Urothelium cell line (cell line): ENCODE measurements at regions not wholly inside any gene's neighbourhood (a gene's known extent, or its start where the extent isn't known, plus 50 kb on each side); places are given as distances from the start of the nearest gene placed in this dataset.

Experiments
- DNase-seq: peaks from one replicate; pipeline ENCODE4 v3.0.0; 2011; ENCODE audit warnings: low spot score, mixed read lengths
- FAIRE-seq: peaks from 2 replicates; lab custom pipeline; 2011; peaks lifted over from hg19 to GRCh38; lab: Jason Lieb, UNC

- DNase-seq (no peak), FAIRE-seq (no peak)
Observed at GRCh38 chr7:25544254-25544653, 316.0 kb upstream of the NPVF start.

- DNase-seq: no peak
- no peak for FAIRE-seq
Observed at GRCh38 chr7:25545124-25546008, 317.1 kb upstream of the NPVF start.

- no peak for DNase-seq
- FAIRE-seq: no peak
Observed at GRCh38 chr7:25546306-25546705, 318.0 kb upstream of the NPVF start.

- DNase-seq: no peak
- FAIRE-seq: no peak
Observed at GRCh38 chr7:25549271-25549921, 321.1 kb upstream of the NPVF start.

GRCh38 chr7:25550149-25550548 is 321.9 kb upstream of the NPVF start:
- FAIRE-seq (no peak), DNase-seq (no peak)

- FAIRE-seq: no peak
Observed at GRCh38 chr7:25552998-25553397, 324.7 kb upstream of the NPVF start.

GRCh38 chr7:25553580-25554291 is 325.4 kb upstream of the NPVF start:
- FAIRE-seq: no peak

More at GRCh38 chr7:25552998-25553397, 324.7 kb upstream of the NPVF start:
- no peak for DNase-seq

GRCh38 chr7:25557379-25557917 is 329.2 kb upstream of the NPVF start:
- no peak for DNase-seq
- FAIRE-seq: no peak

More at GRCh38 chr7:25553580-25554291, 325.4 kb upstream of the NPVF start:
- DNase-seq: no peak

- DNase-seq: no peak
- no peak for FAIRE-seq
Observed at GRCh38 chr7:25557930-25558329, 329.6 kb upstream of the NPVF start.

DNA sequence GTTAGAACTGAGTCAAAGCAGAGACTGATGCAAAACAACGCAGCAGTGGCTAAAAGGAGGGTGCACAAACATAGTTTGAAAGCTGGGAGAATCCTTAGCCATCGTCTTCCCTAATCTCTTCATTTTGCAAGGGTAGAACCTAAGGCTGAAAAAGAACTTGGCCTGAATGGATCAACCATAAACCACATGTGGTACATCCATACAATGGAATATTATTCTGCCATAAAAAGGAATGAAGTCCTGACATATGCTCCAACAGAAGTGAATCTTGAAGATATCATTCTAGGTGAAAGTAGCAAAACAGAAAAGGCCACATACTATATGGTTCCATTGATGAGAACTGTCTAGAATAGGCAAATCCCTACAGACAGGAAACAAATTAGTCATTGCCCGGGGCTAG is 330.3 kb upstream of the NPVF start:
- FAIRE-seq: no peak
- DNase-seq: no peak

GRCh38 chr7:25559581-25560367 is 331.5 kb upstream of the NPVF start:
- no peak for DNase-seq
- FAIRE-seq: peak; percentile 77

- DNase-seq: no peak
Observed at GRCh38 chr7:25562673-25563182, 334.4 kb upstream of the NPVF start.

GRCh38 chr7:25565002-25565401 is 336.7 kb upstream of the NPVF start:
- DNase-seq (no peak), FAIRE-seq (no peak)

More at GRCh38 chr7:25562673-25563182, 334.4 kb upstream of the NPVF start:
- FAIRE-seq: no peak

GRCh38 chr7:25565949-25566348 is 337.7 kb upstream of the NPVF start:
- FAIRE-seq (no peak), DNase-seq (peak; percentile 58)

GRCh38 chr7:25567430-25567829 is 339.1 kb upstream of the NPVF start:
- no peak for DNase-seq
- peak; percentile 27 for FAIRE-seq

GRCh38 chr7:25569765-25570164 is 341.5 kb upstream of the NPVF start:
- DNase-seq (no peak), FAIRE-seq (no peak)

- no peak for DNase-seq
- no peak for FAIRE-seq
Observed at GRCh38 chr7:25572423-25572822, 344.1 kb upstream of the NPVF start.

- no peak for DNase-seq
- no peak for FAIRE-seq
Observed at GRCh38 chr7:25574828-25575227, 346.5 kb upstream of the NPVF start.

- FAIRE-seq (no peak), DNase-seq (no peak)
Observed at GRCh38 chr7:25575634-25576033, 347.3 kb upstream of the NPVF start.
